HUES6 (cell line): ENCODE measurements at regions not wholly inside any gene's neighbourhood (a gene's known extent, or its start where the extent isn't known, plus 50 kb on each side); places are given as distances from the start of the nearest gene placed in this dataset.
"Not testable (repeated sequence)": the region's sequence is repeated elsewhere in the genome, so short reads cannot be mapped to it uniquely, and the experiment has no call there.

Source experiments
- H3K27ac ChIP-seq: 2 replicates; pipeline ENCODE4 v1.7.0; 2013; ENCODE audit warnings: low read depth, mild to moderate bottlenecking, low read length, inconsistent platforms
- H3K27me3 ChIP-seq: 2 replicates; pipeline ENCODE4 v1.6.1; 2013; ENCODE audit warnings: low read length; ENCODE audit not compliant: control insufficient read depth, insufficient read depth
- H3K36me3 ChIP-seq: 2 replicates; pipeline ENCODE4 v1.6.1; 2013; ENCODE audit warnings: low read length; ENCODE audit not compliant: control insufficient read depth, insufficient read depth
- H3K4me1 ChIP-seq: 2 replicates; pipeline ENCODE4 v1.6.1; 2013; ENCODE audit warnings: low read length; ENCODE audit not compliant: control insufficient read depth, insufficient read depth
- H3K4me3 ChIP-seq: 2 replicates; pipeline ENCODE4 v1.5.1; 2013; ENCODE audit warnings: low read depth, low read length
- H3K9ac ChIP-seq: one replicate; pipeline ENCODE4 v1.6.1; 2013; ENCODE audit warnings: mild to moderate bottlenecking, low read length
- H3K9me3 ChIP-seq: 2 replicates; pipeline ENCODE4 v1.6.1; 2013; ENCODE audit warnings: low read depth, low read length; ENCODE audit not compliant: control insufficient read depth, insufficient read depth

GRCh38 chr11:67804435-67805252 is 130.2 kb upstream of the ALDH3B2 start:
- H3K27me3 ChIP-seq, result not testable (repeated sequence)

DNA sequence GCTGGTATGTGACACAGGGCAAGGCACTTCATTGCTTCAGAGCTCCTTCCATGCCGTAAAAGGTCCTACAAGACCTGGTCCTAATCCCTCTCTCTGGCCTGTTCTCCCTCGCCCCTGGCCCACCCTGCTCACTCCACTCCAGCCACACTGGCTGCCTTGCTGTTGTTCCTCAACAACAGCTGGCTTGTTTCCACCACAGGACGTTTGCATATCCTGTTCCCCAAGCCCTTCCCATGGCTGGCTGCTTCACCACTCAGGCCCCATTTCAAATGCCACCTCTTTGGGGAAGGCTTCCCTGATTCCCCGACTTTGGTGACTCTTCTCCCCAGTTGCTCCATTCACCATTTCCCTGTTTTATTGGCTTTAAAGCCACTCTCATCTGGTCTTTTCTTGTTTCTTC is 129.1 kb upstream of the ALDH3B2 start:
- not testable (repeated sequence) for H3K27ac ChIP-seq, H3K36me3 ChIP-seq, H3K9me3 ChIP-seq, H3K4me1 ChIP-seq, H3K4me3 ChIP-seq, H3K9ac ChIP-seq, H3K27me3 ChIP-seq

More at GRCh38 chr11:67804435-67805252, 130.2 kb upstream of the ALDH3B2 start:
- H3K4me1 ChIP-seq, H3K9me3 ChIP-seq, H3K36me3 ChIP-seq: not testable (repeated sequence)
- peak overlapping the region; percentile 85 for H3K9ac ChIP-seq
- H3K4me3 ChIP-seq, result peak overlapping the region; percentile 76
- peak overlapping the region; percentile 75; the same call in 1 of the 2 replicates for H3K27ac ChIP-seq

GRCh38 chr11:67803055-67803454 is 128.6 kb upstream of the ALDH3B2 start:
- not testable (repeated sequence) for H3K9ac ChIP-seq, H3K27me3 ChIP-seq

DNA sequence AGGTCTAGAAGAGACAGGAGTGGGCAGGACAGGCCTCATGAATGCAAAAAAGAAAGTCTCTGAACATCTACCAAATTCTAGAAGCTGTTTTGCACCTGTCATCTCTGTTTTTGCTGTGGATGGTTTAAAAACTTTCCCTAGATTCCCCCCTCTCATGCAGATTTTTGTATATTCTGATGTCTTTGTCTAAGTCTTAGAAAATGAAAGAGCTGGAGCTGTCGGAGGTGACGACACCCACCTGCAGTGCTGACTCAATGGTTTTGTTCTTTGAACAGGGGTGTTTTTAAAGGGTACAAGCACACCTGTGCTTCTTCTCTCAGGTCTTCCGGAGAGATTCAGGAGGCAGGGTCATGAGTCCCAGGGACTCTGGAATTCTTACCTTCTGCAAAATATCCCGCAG is 128.2 kb upstream of the ALDH3B2 start:
- not testable (repeated sequence) for H3K27me3 ChIP-seq, H3K27ac ChIP-seq, H3K4me3 ChIP-seq, H3K9me3 ChIP-seq, H3K36me3 ChIP-seq, H3K9ac ChIP-seq, H3K4me1 ChIP-seq

More at GRCh38 chr11:67803055-67803454, 128.6 kb upstream of the ALDH3B2 start:
- not testable (repeated sequence) for H3K9me3 ChIP-seq, H3K4me3 ChIP-seq, H3K36me3 ChIP-seq, H3K4me1 ChIP-seq, H3K27ac ChIP-seq

GRCh38 chr11:67801397-67801796 is 127.0 kb upstream of the ALDH3B2 start:
- H3K9me3 ChIP-seq, H3K27me3 ChIP-seq, H3K4me3 ChIP-seq, H3K4me1 ChIP-seq, H3K36me3 ChIP-seq, H3K27ac ChIP-seq, H3K9ac ChIP-seq: not testable (repeated sequence)

- not testable (repeated sequence) for H3K27me3 ChIP-seq, H3K4me1 ChIP-seq, H3K9ac ChIP-seq, H3K36me3 ChIP-seq, H3K9me3 ChIP-seq, H3K4me3 ChIP-seq, H3K27ac ChIP-seq
These were observed 126.2 kb upstream of the ALDH3B2 start for GRCh38 chr11:67800591-67800990.

DNA sequence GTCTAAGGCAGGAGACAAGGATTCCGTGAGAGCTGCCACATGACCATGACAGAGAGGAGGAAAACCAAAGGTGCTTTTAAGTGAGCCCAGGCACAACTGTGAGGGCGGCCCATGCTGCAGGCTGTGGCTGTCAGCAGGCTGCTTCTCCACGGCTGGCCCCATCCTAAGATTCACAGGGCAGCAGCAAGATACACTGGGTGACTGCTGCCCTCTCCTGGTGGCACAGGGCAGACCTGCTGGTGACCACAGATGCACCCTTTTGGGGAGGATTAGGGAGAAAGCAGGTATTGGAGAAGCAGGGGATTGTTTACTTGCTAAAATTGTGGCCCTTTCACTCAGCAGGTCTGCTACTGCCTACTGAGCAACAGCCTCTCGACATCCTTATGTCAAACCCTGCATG is 125.4 kb upstream of the ALDH3B2 start:
- not testable (repeated sequence) for H3K27me3 ChIP-seq, H3K4me3 ChIP-seq, H3K27ac ChIP-seq

DNA sequence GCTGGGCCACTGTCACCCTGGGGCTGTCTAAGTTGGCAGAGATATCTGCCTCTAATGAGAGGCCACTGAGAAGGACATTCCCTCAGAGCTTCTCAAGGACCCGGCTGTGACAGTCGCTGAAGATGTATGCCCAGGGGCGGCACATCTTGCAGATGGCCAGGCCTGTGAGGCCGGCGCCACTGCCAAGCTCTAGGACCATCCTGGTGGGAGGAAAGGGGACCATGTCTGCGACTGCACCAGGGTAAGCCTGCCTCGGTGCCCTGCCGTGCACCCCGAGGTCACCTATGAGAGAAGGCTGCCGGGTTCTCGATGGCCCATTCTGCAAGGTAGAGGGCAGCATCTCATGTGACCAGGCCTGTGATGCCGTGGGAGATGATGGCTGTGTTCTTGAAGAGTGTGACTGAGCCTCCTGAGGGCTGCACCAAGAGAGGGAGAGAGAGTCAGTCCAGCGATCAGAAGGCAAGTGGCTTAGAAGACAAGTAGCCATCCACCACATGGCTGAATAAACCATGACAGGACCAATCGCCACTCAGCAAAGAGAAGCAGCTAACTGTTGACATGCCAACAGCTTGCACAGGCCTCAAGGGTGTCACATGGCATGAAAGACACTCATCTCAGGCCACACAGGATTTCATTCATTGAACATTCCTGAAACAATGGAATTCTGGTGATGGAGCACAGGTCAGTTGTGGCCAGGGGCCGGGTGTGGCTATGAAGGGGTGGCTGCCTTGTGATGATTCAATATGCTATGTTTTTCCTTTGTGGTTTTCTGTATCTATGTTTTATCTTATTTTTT is 123.5 kb upstream of the ALDH3B2 start:
- not testable (repeated sequence) for H3K9ac ChIP-seq, H3K4me1 ChIP-seq, H3K27me3 ChIP-seq, H3K4me3 ChIP-seq, H3K9me3 ChIP-seq, H3K27ac ChIP-seq, H3K36me3 ChIP-seq

More for the DNA sequence above, 125.4 kb upstream of the ALDH3B2 start:
- not testable (repeated sequence) for H3K9ac ChIP-seq, H3K9me3 ChIP-seq, H3K4me1 ChIP-seq, H3K36me3 ChIP-seq

DNA sequence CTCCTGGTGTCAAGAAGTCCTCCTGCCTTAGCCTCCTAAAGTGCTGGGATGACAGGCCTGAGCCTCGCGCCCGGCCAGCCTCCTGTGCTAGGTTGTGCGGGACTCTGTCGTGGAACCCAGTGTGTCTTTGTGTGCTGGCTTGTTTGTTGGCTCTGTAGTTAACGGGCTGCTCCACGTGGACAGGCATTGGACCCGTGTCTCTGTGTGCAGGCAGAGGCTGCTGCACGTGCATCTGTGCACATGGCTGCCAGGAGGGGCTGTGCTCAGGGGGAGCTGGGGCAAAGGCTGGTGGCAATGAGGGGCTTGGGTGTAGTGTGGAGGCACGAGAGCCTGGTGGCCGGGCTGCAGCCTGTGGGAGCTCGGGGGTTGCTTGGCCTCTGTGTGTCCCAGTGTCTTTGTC is 121.3 kb upstream of the ALDH3B2 start:
- no peaks in the 10 kb centered on the region for H3K9me3 ChIP-seq
- H3K36me3 ChIP-seq, result no peaks in the 10 kb centered on the region
- H3K27me3 ChIP-seq, result no peaks in the 10 kb centered on the region
- no peak overlapping the region for H3K27ac ChIP-seq
- H3K4me3 ChIP-seq, result no peak overlapping the region
- no peak overlapping the region for H3K9ac ChIP-seq
- H3K4me1 ChIP-seq, result peaks cover 10% of the 10 kb centered on the region

GRCh38 chr11:67793750-67794149 is 119.3 kb upstream of the ALDH3B2 start:
- not testable (repeated sequence) for H3K36me3 ChIP-seq, H3K27ac ChIP-seq, H3K9ac ChIP-seq, H3K9me3 ChIP-seq, H3K4me1 ChIP-seq, H3K4me3 ChIP-seq, H3K27me3 ChIP-seq

- not testable (repeated sequence) for H3K27me3 ChIP-seq, H3K36me3 ChIP-seq, H3K9me3 ChIP-seq, H3K9ac ChIP-seq, H3K27ac ChIP-seq, H3K4me1 ChIP-seq
- H3K4me3 ChIP-seq, result 0 out of 2 replicates have a peak overlapping the region, but pooled peaks have one; percentile 5
These were observed 118.0 kb upstream of the ALDH3B2 start for GRCh38 chr11:67792273-67792990.
